SK-N-SH (cell line): ENCODE measurements at regions not wholly inside any gene's neighbourhood (a gene's known extent, or its start where the extent isn't known, plus 50 kb on each side); places are given as distances from the start of the nearest gene placed in this dataset.
A peak's percentile ranks its signal among the peaks of the same experiment; 100 is the strongest.

Experiments used
- CTCF ChIA-PET: fragments of 300-600, 350-600 bp; formaldehyde crosslinking; extraction: SDS; loops from one replicate; lab custom pipeline; 2021; lab: Yijun Ruan, JAX
- POLR2A ChIA-PET: fragments of 350-600 bp; sonication (Branson Sonifier 250); formaldehyde crosslinking; extraction: SDS; loops from one replicate; lab custom pipeline; 2020; ENCODE audit warnings: antibody characterized with exemption, inconsistent platforms; lab: Yijun Ruan, JAX
- DNase-seq: peaks from one replicate; pipeline ENCODE4 v3.0.0; 2012
- H2AFZ ChIP-seq: fragments of 200-600 bp; sonication (generic); 2 replicates; pipeline ENCODE4 v1.8.1; 2016; ENCODE audit warnings: antibody characterized with exemption, mild to moderate bottlenecking, low read depth
- H3F3A ChIP-seq: fragments of 200-600 bp; sonication (generic); replicated peaks from 2 replicates; pipeline ENCODE3; 2016; ENCODE audit warnings: antibody characterized with exemption, mild to moderate bottlenecking; ENCODE audit not compliant: insufficient read depth
- H3K27ac ChIP-seq, 2 experiments: fragments of 200-500 bp in 1 of 2; fragments of 200-600 bp in 1 of 2; sonication (Bioruptor generic) in 1 of 2; sonication (generic), shearing (Covaris generic) in 1 of 2; 2 replicates each; pipeline versions ENCODE4 v1.5.1 to v1.6.1; 2014 to 2016; ENCODE audit warnings: low read depth in 2 of 2, inconsistent platforms in 1 of 2, low read length in 1 of 2, mild to moderate bottlenecking in 1 of 2, mixed read lengths in 1 of 2
- H3K27me3 ChIP-seq: fragments of 200-600 bp; sonication (generic), shearing (Covaris generic); 2 replicates; pipeline ENCODE4 v1.6.1; 2016; ENCODE audit warnings: mixed run types; ENCODE audit not compliant: insufficient read depth
- H3K36me3 ChIP-seq, 2 experiments: fragments of 200-500 bp in 1 of 2; fragments of 200-600 bp in 1 of 2; sonication (Bioruptor generic) in 1 of 2; sonication (generic) in 1 of 2; replicated peaks in 1 of 2; 2 replicates each; pipeline versions ENCODE3 to v1.5.1; 2014 to 2016; ENCODE audit warnings: low read length in 1 of 2, mild to moderate bottlenecking in 1 of 2; ENCODE audit not compliant: insufficient read depth in 2 of 2, control insufficient read depth in 1 of 2
- H3K4me1 ChIP-seq, 2 experiments: fragments of 200-500 bp in 1 of 2; fragments of 200-600 bp in 1 of 2; sonication (Bioruptor generic) in 1 of 2; sonication (generic), shearing (Covaris generic) in 1 of 2; 2 replicates each; pipeline versions ENCODE4 v1.5.1 to v1.6.1; 2014 to 2016; ENCODE audit warnings: low read depth in 1 of 2, low read length in 1 of 2, mixed run types in 1 of 2; ENCODE audit not compliant: insufficient read depth in 2 of 2, control insufficient read depth in 1 of 2
- H3K4me2 ChIP-seq: fragments of 200-600 bp; sonication (generic), shearing (Covaris generic); 2 replicates; pipeline ENCODE4 v1.6.1; 2017; ENCODE audit warnings: mixed run types
- H3K4me3 ChIP-seq, 2 experiments: fragments of 200-500 bp in 1 of 2; fragments of 200-600 bp in 1 of 2; sonication (Bioruptor generic) in 1 of 2; sonication (generic), shearing (Covaris generic) in 1 of 2; 2 replicates each; pipeline versions ENCODE4 v1.5.1 to v1.8.1; 2014 to 2016; ENCODE audit warnings: low read depth in 2 of 2, inconsistent platforms in 1 of 2, low read length in 1 of 2, mild to moderate bottlenecking in 1 of 2, mixed read lengths in 1 of 2, moderate library complexity in 1 of 2
- H3K79me2 ChIP-seq: fragments of 200-600 bp; sonication (generic); 2 replicates; pipeline ENCODE4 v1.8.1; 2017; ENCODE audit warnings: mild to moderate bottlenecking; ENCODE audit not compliant: insufficient read depth
- H3K9ac ChIP-seq: fragments of 200-600 bp; sonication (generic); 2 replicates; pipeline ENCODE4 v1.6.1; 2017; ENCODE audit warnings: mixed run types
- H3K9me2 ChIP-seq: fragments of 200-600 bp; sonication (generic); 2 replicates; pipeline ENCODE4 v1.6.1; 2017; ENCODE audit warnings: mixed run types
- H3K9me3 ChIP-seq: fragments of 200-600 bp; sonication (generic); 2 replicates; pipeline ENCODE4 v1.6.1; 2017; ENCODE audit warnings: mixed run types, mild to moderate bottlenecking, moderate library complexity
- H4K20me1 ChIP-seq: fragments of 200-600 bp; sonication (generic); 2 replicates; pipeline ENCODE4 v1.6.1; 2017; ENCODE audit warnings: mild to moderate bottlenecking, mixed run types; ENCODE audit not compliant: insufficient read depth
- EP300 ChIP-seq, 2 experiments: IDR thresholded peaks; 2 replicates each; pipeline versions ENCODE4 v1.4.0 to v1.6.1; 2012; ENCODE audit warnings: borderline replicate concordance in 1 of 2, low read depth in 1 of 2, low read length in 1 of 2
- FOSL2 ChIP-seq: IDR thresholded peaks from 2 replicates; pipeline ENCODE4 v1.4.0; 2012; ENCODE audit warnings: low read depth, mild to moderate bottlenecking, moderate library complexity, borderline replicate concordance
- FOXM1 ChIP-seq: IDR thresholded peaks from 2 replicates; pipeline ENCODE4 v1.4.0; 2012; ENCODE audit warnings: low read depth, mild to moderate bottlenecking
- GATA2 ChIP-seq: sonication (generic); formaldehyde crosslinking; IDR thresholded peaks from 2 replicates; pipeline ENCODE4 v1.5.0; 2020; ENCODE audit warnings: mild to moderate bottlenecking, missing genetic modification reagents
- RAD21 ChIP-seq: IDR thresholded peaks from 2 replicates; pipeline ENCODE4 v1.6.1; 2012; ENCODE audit warnings: mild to moderate bottlenecking, low read length
- RXRA ChIP-seq: IDR thresholded peaks from 2 replicates; pipeline ENCODE4 v1.4.0; 2012; ENCODE audit warnings: low read depth, mild to moderate bottlenecking, borderline replicate concordance
- SIN3A ChIP-seq: IDR thresholded peaks from 2 replicates; pipeline ENCODE4 v1.6.1; 2012; ENCODE audit warnings: low read depth, mild to moderate bottlenecking, low read length, moderate library complexity, borderline replicate concordance
- SMC3 ChIP-seq: IDR thresholded peaks from 2 replicates; pipeline ENCODE4 v1.6.1; 2012; ENCODE audit warnings: low read depth, low read length, improper control_type of control experiment
- TCF12 ChIP-seq: IDR thresholded peaks from 2 replicates; pipeline ENCODE4 v1.4.0; 2012
- TEAD4 ChIP-seq: IDR thresholded peaks from 2 replicates; pipeline ENCODE4 v1.4.0; 2012; ENCODE audit warnings: mild to moderate bottlenecking, borderline replicate concordance; ENCODE audit not compliant: insufficient read depth
- WGBS: methylation state at CpG from one replicate; pipeline ENCODE4 v1.1.6; 2017; ENCODE audit warnings: low lambda C conversion rate; 5-methylcytosine and 5-hydroxymethylcytosine counted together
- TF ChIP-seq, protein P1 (sequence below): IDR thresholded peaks from 2 replicates; pipeline ENCODE4 v1.6.1; 2012; ENCODE audit warnings: mild to moderate bottlenecking, low read depth, low read length, moderate library complexity

DNA sequence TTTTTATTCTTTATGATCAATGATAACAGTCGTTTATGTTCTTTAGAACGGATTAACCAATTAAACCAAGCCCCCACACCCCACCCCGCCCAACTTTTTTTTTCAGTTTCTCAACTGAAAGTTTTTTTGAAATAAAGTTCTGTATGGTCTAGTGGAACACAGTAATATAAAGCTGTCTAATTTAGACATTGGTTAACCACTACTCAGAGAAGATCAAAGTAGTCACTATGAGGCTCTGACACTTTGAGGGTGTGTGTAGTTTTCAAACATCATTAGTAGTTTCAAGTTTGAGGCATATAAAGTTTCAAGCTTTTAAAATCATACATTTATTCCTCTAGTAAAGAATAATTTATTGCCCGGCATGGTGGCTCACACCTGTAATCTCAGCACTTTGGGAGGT lies 413.2 kb downstream of the EFNB2 start:
- Histone ChIP-seq H3K4me3 (no peak overlapping the region), H3K79me2 (no peaks in the 10 kb centered on the region), H3K9me3 (no peaks in the 10 kb centered on the region), H3K9me2 (no peaks in the 10 kb centered on the region), H3K4me2 (no peak overlapping the region), H3K4me1 (peaks cover 6 to 14% of the 10 kb centered on the region in 2 experiments; a peak in 3 of 4 replicates), H3K27me3 (no peaks in the 10 kb centered on the region), H3K27ac (peak overlapping the region in 1 of 2 experiments; percentile 61; a peak in 1 of 4 replicates), H3K9ac (no peak overlapping the region), H3F3A (no peaks in the 10 kb centered on the region), H3K36me3 (no peaks in the 10 kb centered on the region), H4K20me1 (no peaks in the 10 kb centered on the region), H2AFZ (no peak overlapping the region)
- ChIA-PET POLR2A (no interaction called here), CTCF (no interaction called here)
- TF ChIP-seq RAD21 (no peak), RXRA (no peak), TEAD4 (no peak), EP300 (IDR thresholded peaks at IDR 0.05; ENCODE audit: borderline replicate concordance in 1 of 2, low read depth in 1 of 2, low read length in 1 of 2) (no peak), SMC3 (no peak), GATA2 (no peak), FOXM1 (no peak), SIN3A (no peak)
- TF ChIP-seq, protein P1, sequence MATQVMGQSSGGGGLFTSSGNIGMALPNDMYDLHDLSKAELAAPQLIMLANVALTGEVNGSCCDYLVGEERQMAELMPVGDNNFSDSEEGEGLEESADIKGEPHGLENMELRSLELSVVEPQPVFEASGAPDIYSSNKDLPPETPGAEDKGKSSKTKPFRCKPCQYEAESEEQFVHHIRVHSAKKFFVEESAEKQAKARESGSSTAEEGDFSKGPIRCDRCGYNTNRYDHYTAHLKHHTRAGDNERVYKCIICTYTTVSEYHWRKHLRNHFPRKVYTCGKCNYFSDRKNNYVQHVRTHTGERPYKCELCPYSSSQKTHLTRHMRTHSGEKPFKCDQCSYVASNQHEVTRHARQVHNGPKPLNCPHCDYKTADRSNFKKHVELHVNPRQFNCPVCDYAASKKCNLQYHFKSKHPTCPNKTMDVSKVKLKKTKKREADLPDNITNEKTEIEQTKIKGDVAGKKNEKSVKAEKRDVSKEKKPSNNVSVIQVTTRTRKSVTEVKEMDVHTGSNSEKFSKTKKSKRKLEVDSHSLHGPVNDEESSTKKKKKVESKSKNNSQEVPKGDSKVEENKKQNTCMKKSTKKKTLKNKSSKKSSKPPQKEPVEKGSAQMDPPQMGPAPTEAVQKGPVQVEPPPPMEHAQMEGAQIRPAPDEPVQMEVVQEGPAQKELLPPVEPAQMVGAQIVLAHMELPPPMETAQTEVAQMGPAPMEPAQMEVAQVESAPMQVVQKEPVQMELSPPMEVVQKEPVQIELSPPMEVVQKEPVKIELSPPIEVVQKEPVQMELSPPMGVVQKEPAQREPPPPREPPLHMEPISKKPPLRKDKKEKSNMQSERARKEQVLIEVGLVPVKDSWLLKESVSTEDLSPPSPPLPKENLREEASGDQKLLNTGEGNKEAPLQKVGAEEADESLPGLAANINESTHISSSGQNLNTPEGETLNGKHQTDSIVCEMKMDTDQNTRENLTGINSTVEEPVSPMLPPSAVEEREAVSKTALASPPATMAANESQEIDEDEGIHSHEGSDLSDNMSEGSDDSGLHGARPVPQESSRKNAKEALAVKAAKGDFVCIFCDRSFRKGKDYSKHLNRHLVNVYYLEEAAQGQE, result no peak
- no peak for DNase-seq
- WGBS, result 81% methylated on average over 4 of the region's 4 CpGs

DNA sequence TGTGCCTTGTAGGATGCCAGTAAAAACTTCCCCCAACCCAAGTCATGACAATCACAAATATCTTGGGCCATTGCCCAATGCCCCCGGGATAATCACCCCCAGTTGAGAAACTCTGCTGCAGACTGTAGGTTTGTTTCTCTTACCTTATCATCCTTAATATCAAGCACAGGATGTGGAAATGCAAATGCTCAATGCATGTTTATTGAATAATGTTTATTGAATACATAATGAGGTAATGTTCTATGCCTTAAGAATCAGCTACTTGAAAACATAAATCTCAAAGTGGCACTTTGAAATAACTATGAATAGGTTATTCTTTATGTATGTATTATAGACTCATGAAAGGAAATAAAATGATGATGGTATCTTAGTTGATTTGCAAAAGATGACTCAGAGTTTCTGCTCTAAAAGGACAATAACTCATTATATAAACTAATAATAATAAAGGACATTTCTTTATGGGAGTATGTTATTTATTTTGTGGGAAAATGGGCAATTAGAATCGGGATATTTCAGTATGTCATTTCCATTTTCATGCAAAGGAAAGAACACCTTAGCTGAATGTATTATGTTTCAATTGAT lies 414.2 kb downstream of the EFNB2 start:
- Histone ChIP-seq H3K4me1 (peaks cover 7 to 19% of the 10 kb centered on the region in 2 experiments; a peak in 3 of 4 replicates), H3K27me3 (no peaks in the 10 kb centered on the region), H3K9ac (no peak overlapping the region), H3K36me3 (no peaks in the 10 kb centered on the region), H4K20me1 (no peaks in the 10 kb centered on the region), H3K9me3 (no peaks in the 10 kb centered on the region), H3K79me2 (no peaks in the 10 kb centered on the region), H3K27ac (peak overlapping the region in 1 of 2 experiments; percentile 61; a peak in 1 of 4 replicates), H3F3A (no peaks in the 10 kb centered on the region), H3K9me2 (no peaks in the 10 kb centered on the region), H2AFZ (no peak overlapping the region), H3K4me2 (no peak overlapping the region), H3K4me3 (no peak overlapping the region)
- no peak for DNase-seq
- CTCF ChIA-PET, result no interaction called here
- TF ChIP-seq FOSL2 (peak; percentile 17; the same call in 1 of the 2 replicates), EP300 (IDR thresholded peaks at IDR 0.05; ENCODE audit: borderline replicate concordance in 1 of 2, low read depth in 1 of 2, low read length in 1 of 2) (peak in 1 of 2 experiments; percentile 29; a peak in 1 of 4 replicates), TCF12 (peak; percentile 28; the same call in 1 of the 2 replicates)
- TF ChIP-seq, protein P1, result no peak
- 36% methylated on average over 2 of the region's 2 CpGs for WGBS
- POLR2A ChIA-PET, result no interaction called here
